MM.1S (cell line): ENCODE measurements at regions not wholly inside any gene's neighbourhood (a gene's known extent, or its start where the extent isn't known, plus 50 kb on each side); places are given as distances from the start of the nearest gene placed in this dataset.

Source experiments
- DNase-seq: peaks from one replicate; pipeline ENCODE4 v3.0.0-alpha.2; 2015
- H2AFZ ChIP-seq: fragments of 300-600 bp; sonication (generic); 2 replicates; pipeline ENCODE4 v1.6.0; 2016; ENCODE audit warnings: antibody characterized with exemption, low read length
- H3F3A ChIP-seq: fragments of 300-600 bp; sonication (generic); 2 replicates; pipeline ENCODE4 v1.6.1; 2016; ENCODE audit warnings: mild to moderate bottlenecking, antibody characterized with exemption, low read length, moderate library complexity, mixed read lengths; ENCODE audit not compliant: insufficient read depth
- H3K27ac ChIP-seq: fragments of 300-600 bp; sonication (generic); 2 replicates; pipeline ENCODE4 v1.5.1; 2016; ENCODE audit warnings: mild to moderate bottlenecking, low read length
- H3K27me3 ChIP-seq: fragments of 300-600 bp; sonication (generic); replicated peaks from 2 replicates; pipeline ENCODE4 v1.6.0; 2016; ENCODE audit warnings: low read length; ENCODE audit not compliant: insufficient read depth
- H3K36me3 ChIP-seq: fragments of 300-600 bp; sonication (generic); replicated peaks from 2 replicates; pipeline ENCODE4 v1.6.1; 2016; ENCODE audit warnings: mild to moderate bottlenecking, low read length, mixed read lengths; ENCODE audit not compliant: insufficient read depth
- H3K4me1 ChIP-seq: fragments of 300-600 bp; sonication (generic); 2 replicates; pipeline ENCODE4 v1.6.1; 2016; ENCODE audit warnings: low read length, mixed read lengths
- H3K4me2 ChIP-seq: fragments of 300-600 bp; sonication (generic); 2 replicates; pipeline ENCODE4 v1.6.0; 2016; ENCODE audit warnings: low read depth, low read length
- H3K4me3 ChIP-seq: fragments of 300-600 bp; sonication (generic); 2 replicates; pipeline ENCODE4 v1.5.1; 2016; ENCODE audit warnings: low read length, mixed read lengths
- H3K79me2 ChIP-seq: fragments of 300-600 bp; sonication (generic); 2 replicates; pipeline ENCODE4 v1.6.1; 2016; ENCODE audit warnings: mixed run types, low read length, mixed read lengths
- H3K9ac ChIP-seq: fragments of 300-600 bp; sonication (generic); 2 replicates; pipeline ENCODE4 v1.6.1; 2016; ENCODE audit warnings: low read length, mixed read lengths
- H3K9me2 ChIP-seq: fragments of 300-600 bp; sonication (generic); replicated peaks from 2 replicates; pipeline ENCODE4 v1.6.1; 2016; ENCODE audit warnings: mild to moderate bottlenecking, low read length, mixed read lengths; ENCODE audit not compliant: insufficient read depth
- H3K9me3 ChIP-seq: fragments of 300-600 bp; sonication (generic); replicated peaks from 2 replicates; pipeline ENCODE4 v1.6.1; 2016; ENCODE audit warnings: mild to moderate bottlenecking, low read length, mixed read lengths; ENCODE audit not compliant: insufficient read depth
- H4K20me1 ChIP-seq: fragments of 300-600 bp; sonication (generic); 2 replicates; pipeline ENCODE4 v1.6.1; 2016; ENCODE audit warnings: mild to moderate bottlenecking, low read length, moderate library complexity, mixed read lengths; ENCODE audit not compliant: insufficient read depth
- CTCF ChIP-seq: fragments of 300-600 bp; sonication (generic); IDR thresholded peaks from 2 replicates; pipeline ENCODE4 v1.5.1; 2016; ENCODE audit warnings: antibody characterized with exemption, low read length, mixed read lengths
- EZH2 ChIP-seq: fragments of 300-600 bp; sonication (generic); optimal IDR thresholded peaks from 2 replicates; pipeline ENCODE3; 2017; ENCODE audit warnings: low read depth, mild to moderate bottlenecking, antibody characterized with exemption, low read length, mixed read lengths
- EZH2phosphoT487 ChIP-seq: fragments of 300-600 bp; sonication (generic); IDR thresholded peaks from 2 replicates; pipeline ENCODE4 v1.6.1; 2018; ENCODE audit warnings: antibody characterized with exemption, low read length

GRCh38 chr14:76921088-76921399, 94.8 kb downstream of the LRRC74A start:
- Histone ChIP-seq H3K27ac (no peak overlapping the region), H3K9me3 (no peaks in the 10 kb centered on the region), H2AFZ (no peak overlapping the region), H4K20me1 (no peaks in the 10 kb centered on the region), H3K4me1 (no peaks in the 10 kb centered on the region), H3K36me3 (no peaks in the 10 kb centered on the region), H3K4me2 (no peak overlapping the region), H3K79me2 (no peaks in the 10 kb centered on the region), H3F3A (no peaks in the 10 kb centered on the region), H3K9ac (no peak overlapping the region), H3K27me3 (no peaks in the 10 kb centered on the region), H3K9me2 (no peaks in the 10 kb centered on the region), H3K4me3 (no peak overlapping the region)
- TF ChIP-seq CTCF: no peak
- TF ChIP-seq EZH2: no peak
- TF ChIP-seq EZH2phosphoT487: no peak
- no peak for DNase-seq

GRCh38 chr14:76920331-76921087, 94.3 kb downstream of the LRRC74A start:
- H3K27ac ChIP-seq: no peak overlapping the region
- H3K9me3 ChIP-seq: no peaks in the 10 kb centered on the region
- TF ChIP-seq EZH2 (no peak), EZH2phosphoT487 (no peak), CTCF (no peak)
- H4K20me1 ChIP-seq: no peaks in the 10 kb centered on the region
- no peak for DNase-seq
- no peaks in the 10 kb centered on the region for H3K27me3 ChIP-seq
- H3K9ac ChIP-seq: no peak overlapping the region
- H3K4me2 ChIP-seq: no peak overlapping the region
- H3K9me2 ChIP-seq: no peaks in the 10 kb centered on the region
- no peaks in the 10 kb centered on the region for H3K36me3 ChIP-seq
- H3K4me1 ChIP-seq: no peaks in the 10 kb centered on the region
- no peaks in the 10 kb centered on the region for H3F3A ChIP-seq
- no peak overlapping the region for H2AFZ ChIP-seq
- no peaks in the 10 kb centered on the region for H3K79me2 ChIP-seq
- no peak overlapping the region for H3K4me3 ChIP-seq

GRCh38 chr14:76919431-76920330, 93.5 kb downstream of the LRRC74A start:
- Histone ChIP-seq H3K9me2 (no peaks in the 10 kb centered on the region), H3F3A (no peaks in the 10 kb centered on the region), H3K79me2 (no peaks in the 10 kb centered on the region), H3K27me3 (no peaks in the 10 kb centered on the region), H3K4me1 (no peaks in the 10 kb centered on the region), H2AFZ (no peak overlapping the region), H4K20me1 (no peaks in the 10 kb centered on the region), H3K4me2 (no peak overlapping the region), H3K27ac (no peak overlapping the region), H3K4me3 (no peak overlapping the region), H3K9ac (no peak overlapping the region), H3K36me3 (no peaks in the 10 kb centered on the region), H3K9me3 (no peaks in the 10 kb centered on the region)
- TF ChIP-seq EZH2phosphoT487 (no peak), EZH2 (no peak), CTCF (no peak)
- DNase-seq: no peak
